ENCODE measurements at regions not wholly inside any gene's neighbourhood (a gene's known extent, or its start where the extent isn't known, plus 50 kb on each side); places are given as distances from the start of the nearest gene placed in this dataset.
"Not testable (repeated sequence)": the region's sequence is repeated elsewhere in the genome, so short reads cannot be mapped to it uniquely, and the experiment has no call there.

DNA sequence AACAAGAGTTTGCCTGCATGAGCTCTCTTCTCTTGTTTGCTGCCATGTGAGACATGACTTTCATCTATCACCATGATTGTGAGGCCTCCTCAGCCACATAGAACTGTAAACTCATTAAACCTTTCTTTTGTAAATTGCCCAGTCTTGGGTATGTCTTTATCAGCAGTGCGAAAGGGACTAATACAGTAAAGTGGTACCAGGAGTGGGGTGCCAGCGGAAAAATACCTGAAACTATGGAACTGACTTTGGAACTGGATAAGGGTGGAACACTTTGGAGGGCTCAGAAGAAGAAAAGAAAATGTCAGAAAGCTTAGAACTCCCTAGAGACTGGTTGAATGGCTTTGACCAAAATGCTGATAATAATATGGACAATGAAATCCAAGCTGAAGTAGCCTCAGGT is 260.9 kb downstream of the DSC3 start:
- TF ChIP-seq, protein P1, sequence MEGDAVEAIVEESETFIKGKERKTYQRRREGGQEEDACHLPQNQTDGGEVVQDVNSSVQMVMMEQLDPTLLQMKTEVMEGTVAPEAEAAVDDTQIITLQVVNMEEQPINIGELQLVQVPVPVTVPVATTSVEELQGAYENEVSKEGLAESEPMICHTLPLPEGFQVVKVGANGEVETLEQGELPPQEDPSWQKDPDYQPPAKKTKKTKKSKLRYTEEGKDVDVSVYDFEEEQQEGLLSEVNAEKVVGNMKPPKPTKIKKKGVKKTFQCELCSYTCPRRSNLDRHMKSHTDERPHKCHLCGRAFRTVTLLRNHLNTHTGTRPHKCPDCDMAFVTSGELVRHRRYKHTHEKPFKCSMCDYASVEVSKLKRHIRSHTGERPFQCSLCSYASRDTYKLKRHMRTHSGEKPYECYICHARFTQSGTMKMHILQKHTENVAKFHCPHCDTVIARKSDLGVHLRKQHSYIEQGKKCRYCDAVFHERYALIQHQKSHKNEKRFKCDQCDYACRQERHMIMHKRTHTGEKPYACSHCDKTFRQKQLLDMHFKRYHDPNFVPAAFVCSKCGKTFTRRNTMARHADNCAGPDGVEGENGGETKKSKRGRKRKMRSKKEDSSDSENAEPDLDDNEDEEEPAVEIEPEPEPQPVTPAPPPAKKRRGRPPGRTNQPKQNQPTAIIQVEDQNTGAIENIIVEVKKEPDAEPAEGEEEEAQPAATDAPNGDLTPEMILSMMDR (IDR thresholded peaks at IDR 0.05) = no peak
- no peak for TF ChIP-seq POLR2A (IDR thresholded peaks at IDR 0.05)
- intact Hi-C loops (cut with DNase I; ENCODE audit: low total_unique reads) = no loop called here
- H3K36me3 ChIP-seq = no peaks in the 10 kb centered on the region
- DNase-seq = no peak
- no peaks in the 10 kb centered on the region for H3K9me3 ChIP-seq
- H3K27ac ChIP-seq = no peak overlapping the region
- H3K27me3 ChIP-seq = no peaks in the 10 kb centered on the region
- H3K4me1 ChIP-seq = no peaks in the 10 kb centered on the region
- H3K4me3 ChIP-seq = no peak overlapping the region

DNA sequence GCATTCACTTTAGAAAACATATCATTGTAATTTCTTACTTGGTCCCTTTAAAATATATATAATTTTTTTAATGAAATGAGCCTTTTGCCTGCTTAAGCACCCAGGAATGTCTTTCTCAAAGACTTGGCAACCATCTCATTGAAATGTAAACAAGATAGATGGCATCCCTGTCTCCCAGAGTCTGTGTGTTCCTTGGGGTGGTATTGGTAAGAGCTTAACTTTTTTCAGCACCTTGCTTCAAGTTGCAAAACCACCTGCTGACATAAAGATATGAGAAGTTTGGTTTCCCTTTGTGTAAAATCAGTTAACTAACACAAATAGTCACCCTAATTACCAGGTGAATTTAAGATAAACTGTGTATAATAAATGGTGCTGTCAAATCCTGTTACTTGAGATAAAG is 266.9 kb downstream of the DSC3 start:
- no peaks in the 10 kb centered on the region for H3K4me1 ChIP-seq
- no peaks in the 10 kb centered on the region for H3K27me3 ChIP-seq
- DNase-seq = no peak
- intact Hi-C loops (cut with DNase I; ENCODE audit: low total_unique reads) = no loop called here
- H3K36me3 ChIP-seq = no peaks in the 10 kb centered on the region
- no peaks in the 10 kb centered on the region for H3K9me3 ChIP-seq
- TF ChIP-seq, protein P1 (IDR thresholded peaks at IDR 0.05) = no peak
- TF ChIP-seq POLR2A (IDR thresholded peaks at IDR 0.05) = no peak
- H3K4me3 ChIP-seq = no peak overlapping the region
- H3K27ac ChIP-seq = no peak overlapping the region

DNA sequence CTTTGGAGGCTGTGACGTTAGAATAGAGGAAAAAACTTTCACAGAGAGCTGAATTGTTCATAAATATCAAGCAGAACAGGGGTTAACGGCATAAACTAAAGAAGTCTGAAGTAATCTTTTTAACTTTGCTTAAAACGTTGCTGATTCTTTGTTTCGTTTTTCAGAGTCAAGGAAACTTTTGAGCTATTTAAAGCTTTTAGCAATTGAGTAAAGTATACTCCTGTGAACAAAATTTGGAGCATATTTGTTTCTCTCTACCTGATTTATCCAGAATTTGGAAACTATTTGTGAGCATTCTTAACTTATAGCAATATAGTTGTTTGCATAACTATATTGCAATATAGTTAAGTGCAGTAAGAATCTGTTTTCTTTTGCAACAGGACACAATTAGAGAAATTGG is 270.4 kb downstream of the DSC3 start:
- H3K9me3 ChIP-seq; DNase-seq; H3K36me3 ChIP-seq; H3K4me1 ChIP-seq; H3K27ac ChIP-seq; H3K4me3 ChIP-seq; intact Hi-C loops (cut with DNase I; ENCODE audit: low total_unique reads); H3K27me3 ChIP-seq: not testable (repeated sequence)

DNA sequence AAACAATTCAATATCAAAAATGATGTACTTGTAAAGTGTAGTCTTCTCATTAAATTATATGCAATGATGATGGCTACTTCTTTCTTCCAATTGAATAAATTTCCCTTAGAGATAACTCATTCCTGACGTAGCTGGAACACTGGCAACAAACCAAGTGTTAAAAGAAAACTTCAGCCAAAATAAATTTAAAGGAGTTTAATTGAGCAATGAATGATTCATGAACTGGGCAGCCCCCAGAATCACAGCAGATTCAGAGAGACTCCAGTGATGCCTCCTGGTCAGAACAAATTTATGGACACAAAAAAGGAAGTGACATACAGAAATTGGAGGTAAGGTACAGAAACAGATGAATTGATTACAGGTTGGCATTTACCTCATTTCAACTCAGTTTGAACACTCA is 276.5 kb downstream of the DSC3 start:
- Histone ChIP-seq H3K36me3 (no peaks in the 10 kb centered on the region), H3K4me3 (no peak overlapping the region), H3K27ac (no peak overlapping the region), H3K4me1 (no peaks in the 10 kb centered on the region), H3K27me3 (no peaks in the 10 kb centered on the region), H3K9me3 (no peaks in the 10 kb centered on the region)
- intact Hi-C loops (cut with DNase I; ENCODE audit: low total_unique reads) = no loop called here
- no peak for DNase-seq
- TF ChIP-seq, protein P1 (IDR thresholded peaks at IDR 0.05) = no peak
- TF ChIP-seq POLR2A (IDR thresholded peaks at IDR 0.05) = no peak

DNA sequence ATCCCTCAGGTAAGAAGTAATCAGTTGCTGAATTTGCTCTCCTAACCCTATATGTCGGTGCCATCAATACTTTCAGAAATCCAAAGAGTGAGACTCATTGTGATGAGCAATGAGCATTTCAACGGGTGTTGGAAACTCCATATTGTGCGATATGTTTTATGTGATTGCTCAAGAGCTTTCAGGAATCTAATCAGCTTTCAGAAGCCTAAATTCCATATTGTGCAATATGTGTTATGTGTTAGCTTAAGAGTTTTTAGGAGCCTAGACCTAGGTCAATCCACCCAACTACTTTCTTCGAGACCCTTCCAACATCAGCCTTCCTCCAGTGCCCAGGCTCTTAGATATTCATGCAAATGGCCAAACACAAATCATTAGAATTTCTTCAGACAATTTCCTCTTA is 277.3 kb downstream of the DSC3 start:
- Histone ChIP-seq H3K4me3 (no peak overlapping the region), H3K27ac (no peak overlapping the region), H3K9me3 (no peaks in the 10 kb centered on the region), H3K27me3 (no peaks in the 10 kb centered on the region), H3K36me3 (no peaks in the 10 kb centered on the region), H3K4me1 (no peaks in the 10 kb centered on the region)
- TF ChIP-seq POLR2A (IDR thresholded peaks at IDR 0.05) = no peak
- TF ChIP-seq, protein P1 (IDR thresholded peaks at IDR 0.05) = no peak
- intact Hi-C loops (cut with DNase I; ENCODE audit: low total_unique reads) = no loop called here
- DNase-seq = no peak

DNA sequence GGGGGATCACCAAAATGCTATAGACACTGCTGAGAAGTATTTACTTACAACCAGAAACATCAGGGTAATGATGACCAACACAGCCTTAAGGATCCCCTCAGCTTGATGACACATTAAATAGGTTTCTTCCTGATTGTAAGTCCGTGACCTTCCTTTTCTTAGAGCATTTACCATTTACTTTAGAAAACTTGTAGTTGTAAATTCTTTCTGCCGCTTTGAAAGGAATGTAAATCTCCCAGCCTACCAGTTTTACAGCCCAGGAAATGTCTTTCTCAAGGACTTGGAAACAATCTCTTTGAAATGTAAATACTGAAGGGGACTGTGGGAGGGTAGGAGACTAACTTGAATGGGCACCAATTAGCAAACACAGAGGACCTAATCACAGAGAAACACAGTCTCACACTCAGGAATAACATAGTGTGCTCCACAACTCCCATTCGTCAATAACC is 278.6 kb downstream of the DSC3 start:
- no peak for TF ChIP-seq POLR2A (IDR thresholded peaks at IDR 0.05)
- TF ChIP-seq, protein P1 (IDR thresholded peaks at IDR 0.05) = no peak
- H3K4me3 ChIP-seq = no peak overlapping the region
- intact Hi-C loops (cut with DNase I; ENCODE audit: low total_unique reads) = no loop called here
- no peak overlapping the region for H3K27ac ChIP-seq
- no peaks in the 10 kb centered on the region for H3K27me3 ChIP-seq
- no peak for DNase-seq
- no peaks in the 10 kb centered on the region for H3K4me1 ChIP-seq
- H3K36me3 ChIP-seq = no peaks in the 10 kb centered on the region
- H3K9me3 ChIP-seq = no peaks in the 10 kb centered on the region

Measured in uterus (tissue), 3 donors.